Right atrium auricular region (tissue), 2 donors: ENCODE measurements at regions not wholly inside any gene's neighbourhood (a gene's known extent, or its start where the extent isn't known, plus 50 kb on each side); places are given as distances from the start of the nearest gene placed in this dataset.

Source experiments
- DNase-seq: peaks from one replicate; pipeline ENCODE4 v3.0.0-alpha.2; 2019; ENCODE audit warnings: low spot score
- H3K27ac ChIP-seq, 2 donors: fragments of 200-600 bp; sonication (generic); 1 replicate in 1 of 2; 2 replicates in 1 of 2; pipeline ENCODE4 v1.5.1; 2016 to 2019
- H3K27me3 ChIP-seq, 2 donors: fragments of 200-600 bp; sonication (generic); one replicate each; pipeline versions ENCODE4 v1.5.1 to v1.6.0; 2017 to 2019
- H3K36me3 ChIP-seq: fragments of 200-600 bp; sonication (generic); one replicate; pipeline ENCODE4 v1.5.1; 2016
- H3K4me1 ChIP-seq, 2 donors: fragments of 200-600 bp; sonication (generic); one replicate each; pipeline versions ENCODE4 v1.5.1 to v1.6.0; 2017 to 2019
- H3K4me3 ChIP-seq, 2 donors: fragments of 200-600 bp; sonication (generic); 1 replicate in 1 of 2; 2 replicates in 1 of 2; pipeline ENCODE4 v1.5.1; 2017 to 2019; ENCODE audit warnings: mild to moderate bottlenecking in 1 of 2, moderate library complexity in 1 of 2
- H3K9me3 ChIP-seq, 2 donors: fragments of 200-600 bp; sonication (generic); one replicate each; pipeline ENCODE4 v1.5.1; 2019
- CTCF ChIP-seq, 2 donors: fragments of 200-600 bp; sonication (generic); IDR thresholded peaks; one replicate each; pipeline ENCODE4 v1.5.1; 2019; ENCODE audit warnings: antibody characterized with exemption in 2 of 2

GRCh38 chr14:97337267-97337666 lies 540.1 kb downstream of the VRK1 start:
- TF ChIP-seq CTCF (IDR thresholded peaks at IDR 0.05): no peak
- H3K27me3 ChIP-seq: no peaks in the 10 kb centered on the region
- no peaks in the 10 kb centered on the region for H3K4me1 ChIP-seq
- DNase-seq: no peak
- H3K27ac ChIP-seq: no peak overlapping the region
- H3K9me3 ChIP-seq: no peaks in the 10 kb centered on the region
- no peaks in the 10 kb centered on the region for H3K36me3 ChIP-seq
- H3K4me3 ChIP-seq: no peak overlapping the region

GRCh38 chr14:97337670-97338069 lies 540.5 kb downstream of the VRK1 start:
- no peaks in the 10 kb centered on the region for H3K9me3 ChIP-seq
- no peak overlapping the region for H3K4me3 ChIP-seq
- no peaks in the 10 kb centered on the region for H3K4me1 ChIP-seq
- H3K36me3 ChIP-seq: no peaks in the 10 kb centered on the region
- no peak for TF ChIP-seq CTCF (IDR thresholded peaks at IDR 0.05)
- no peaks in the 10 kb centered on the region for H3K27me3 ChIP-seq
- no peak for DNase-seq
- no peak overlapping the region for H3K27ac ChIP-seq

GRCh38 chr14:97344666-97345065 lies 547.5 kb downstream of the VRK1 start:
- DNase-seq: no peak
- Histone ChIP-seq H3K27ac (no peak overlapping the region), H3K9me3 (no peaks in the 10 kb centered on the region), H3K4me1 (no peaks in the 10 kb centered on the region), H3K4me3 (no peak overlapping the region), H3K36me3 (no peaks in the 10 kb centered on the region), H3K27me3 (no peaks in the 10 kb centered on the region)
- no peak for TF ChIP-seq CTCF (IDR thresholded peaks at IDR 0.05)

- H3K27me3 ChIP-seq: no peaks in the 10 kb centered on the region
- no peak for TF ChIP-seq CTCF (IDR thresholded peaks at IDR 0.05)
- no peak overlapping the region for H3K27ac ChIP-seq
- H3K36me3 ChIP-seq: no peaks in the 10 kb centered on the region
- no peak overlapping the region for H3K4me3 ChIP-seq
- DNase-seq: no peak
- H3K9me3 ChIP-seq: no peaks in the 10 kb centered on the region
- H3K4me1 ChIP-seq: no peaks in the 10 kb centered on the region
These were observed 549.5 kb downstream of the VRK1 start for GRCh38 chr14:97346675-97347074.

GRCh38 chr14:97349463-97349862 lies 552.3 kb downstream of the VRK1 start:
- no peak for DNase-seq
- Histone ChIP-seq H3K36me3 (no peaks in the 10 kb centered on the region), H3K27ac (no peak overlapping the region), H3K4me1 (no peaks in the 10 kb centered on the region), H3K9me3 (no peaks in the 10 kb centered on the region), H3K27me3 (no peaks in the 10 kb centered on the region), H3K4me3 (no peak overlapping the region)
- no peak for TF ChIP-seq CTCF (IDR thresholded peaks at IDR 0.05)

GRCh38 chr14:97349946-97350345 lies 552.8 kb downstream of the VRK1 start:
- no peak overlapping the region for H3K4me3 ChIP-seq
- DNase-seq: no peak
- TF ChIP-seq CTCF (IDR thresholded peaks at IDR 0.05): no peak

More at GRCh38 chr14:97349946-97350345, 552.8 kb downstream of the VRK1 start:
- no peaks in the 10 kb centered on the region for H3K27me3 ChIP-seq
- H3K4me1 ChIP-seq: no peaks in the 10 kb centered on the region
- no peaks in the 10 kb centered on the region for H3K9me3 ChIP-seq
- H3K27ac ChIP-seq: no peak overlapping the region
- H3K36me3 ChIP-seq: no peaks in the 10 kb centered on the region
